HL-60 (cell line): ENCODE measurements at regions not wholly inside any gene's neighbourhood (a gene's known extent, or its start where the extent isn't known, plus 50 kb on each side); places are given as distances from the start of the nearest gene placed in this dataset.

Experiments used
- DNase-seq, 2 experiments: peaks; one replicate each; pipeline ENCODE4 v3.0.0-alpha.2; 2010 to 2020; ENCODE audit warnings: low read depth in 1 of 2, low spot score in 1 of 2
- H3K27ac ChIP-seq: fragments of 250-450 bp; sonication (Bioruptor Pico); replicated peaks from 2 replicates; pipeline ENCODE4 v1.5.1; 2020; ENCODE audit warnings: mild to moderate bottlenecking, moderate library complexity
- H3K27me3 ChIP-seq: fragments of 250-450 bp; sonication (Bioruptor Pico); 2 replicates; pipeline ENCODE4 v1.5.1; 2021; ENCODE audit warnings: mild to moderate bottlenecking, moderate library complexity; ENCODE audit not compliant: insufficient read depth, poor library complexity, severe bottlenecking
- H3K4me3 ChIP-seq: replicated peaks from 2 replicates; pipeline ENCODE4 v1.5.1; 2011; ENCODE audit warnings: mild to moderate bottlenecking, control low read depth, low read length; ENCODE audit not compliant: insufficient read depth
- GABPA ChIP-seq: IDR thresholded peaks from 2 replicates; pipeline ENCODE4 v1.6.1; 2012; ENCODE audit warnings: low read depth
- POLR2AphosphoS5 ChIP-seq: IDR thresholded peaks from 2 replicates; pipeline ENCODE4 v1.6.1; 2012; ENCODE audit warnings: low read depth
- SPI1 ChIP-seq: IDR thresholded peaks from 2 replicates; pipeline ENCODE4 v1.6.1; 2012; ENCODE audit warnings: low read depth, mild to moderate bottlenecking, borderline replicate concordance
- TF ChIP-seq, protein P1 (sequence below): IDR thresholded peaks from 2 replicates; pipeline ENCODE4 v1.6.1; 2012; ENCODE audit warnings: low read depth; ENCODE audit not compliant: insufficient replicate concordance
- TF ChIP-seq, protein P2 (sequence below): IDR thresholded peaks from one replicate; pipeline ENCODE4 v1.5.1; 2011; ENCODE audit warnings: low read length, control low read depth, inconsistent platforms; ENCODE audit not compliant: insufficient read depth

DNA sequence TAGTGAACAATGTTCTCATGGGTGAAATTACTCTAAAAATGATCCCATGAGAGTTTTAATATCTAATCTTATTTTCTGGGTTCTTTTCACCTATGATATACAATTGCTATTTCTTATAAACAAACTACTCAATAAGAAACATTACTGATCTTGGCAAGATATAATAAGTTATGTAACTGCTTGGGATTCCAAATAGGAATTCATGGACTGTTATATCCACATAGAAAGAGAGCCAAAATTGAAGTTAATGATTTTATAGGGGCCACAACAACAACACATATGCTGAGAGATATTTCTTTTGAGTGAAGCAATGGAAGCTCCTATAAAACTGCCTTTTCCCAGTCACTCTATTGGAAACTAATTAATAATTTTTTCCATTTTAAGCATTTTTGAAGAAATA is 90.4 kb upstream of the TLL1 start:
- TF ChIP-seq, protein P1, sequence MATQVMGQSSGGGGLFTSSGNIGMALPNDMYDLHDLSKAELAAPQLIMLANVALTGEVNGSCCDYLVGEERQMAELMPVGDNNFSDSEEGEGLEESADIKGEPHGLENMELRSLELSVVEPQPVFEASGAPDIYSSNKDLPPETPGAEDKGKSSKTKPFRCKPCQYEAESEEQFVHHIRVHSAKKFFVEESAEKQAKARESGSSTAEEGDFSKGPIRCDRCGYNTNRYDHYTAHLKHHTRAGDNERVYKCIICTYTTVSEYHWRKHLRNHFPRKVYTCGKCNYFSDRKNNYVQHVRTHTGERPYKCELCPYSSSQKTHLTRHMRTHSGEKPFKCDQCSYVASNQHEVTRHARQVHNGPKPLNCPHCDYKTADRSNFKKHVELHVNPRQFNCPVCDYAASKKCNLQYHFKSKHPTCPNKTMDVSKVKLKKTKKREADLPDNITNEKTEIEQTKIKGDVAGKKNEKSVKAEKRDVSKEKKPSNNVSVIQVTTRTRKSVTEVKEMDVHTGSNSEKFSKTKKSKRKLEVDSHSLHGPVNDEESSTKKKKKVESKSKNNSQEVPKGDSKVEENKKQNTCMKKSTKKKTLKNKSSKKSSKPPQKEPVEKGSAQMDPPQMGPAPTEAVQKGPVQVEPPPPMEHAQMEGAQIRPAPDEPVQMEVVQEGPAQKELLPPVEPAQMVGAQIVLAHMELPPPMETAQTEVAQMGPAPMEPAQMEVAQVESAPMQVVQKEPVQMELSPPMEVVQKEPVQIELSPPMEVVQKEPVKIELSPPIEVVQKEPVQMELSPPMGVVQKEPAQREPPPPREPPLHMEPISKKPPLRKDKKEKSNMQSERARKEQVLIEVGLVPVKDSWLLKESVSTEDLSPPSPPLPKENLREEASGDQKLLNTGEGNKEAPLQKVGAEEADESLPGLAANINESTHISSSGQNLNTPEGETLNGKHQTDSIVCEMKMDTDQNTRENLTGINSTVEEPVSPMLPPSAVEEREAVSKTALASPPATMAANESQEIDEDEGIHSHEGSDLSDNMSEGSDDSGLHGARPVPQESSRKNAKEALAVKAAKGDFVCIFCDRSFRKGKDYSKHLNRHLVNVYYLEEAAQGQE: no peak
- no peak for TF ChIP-seq POLR2AphosphoS5
- TF ChIP-seq, protein P2, sequence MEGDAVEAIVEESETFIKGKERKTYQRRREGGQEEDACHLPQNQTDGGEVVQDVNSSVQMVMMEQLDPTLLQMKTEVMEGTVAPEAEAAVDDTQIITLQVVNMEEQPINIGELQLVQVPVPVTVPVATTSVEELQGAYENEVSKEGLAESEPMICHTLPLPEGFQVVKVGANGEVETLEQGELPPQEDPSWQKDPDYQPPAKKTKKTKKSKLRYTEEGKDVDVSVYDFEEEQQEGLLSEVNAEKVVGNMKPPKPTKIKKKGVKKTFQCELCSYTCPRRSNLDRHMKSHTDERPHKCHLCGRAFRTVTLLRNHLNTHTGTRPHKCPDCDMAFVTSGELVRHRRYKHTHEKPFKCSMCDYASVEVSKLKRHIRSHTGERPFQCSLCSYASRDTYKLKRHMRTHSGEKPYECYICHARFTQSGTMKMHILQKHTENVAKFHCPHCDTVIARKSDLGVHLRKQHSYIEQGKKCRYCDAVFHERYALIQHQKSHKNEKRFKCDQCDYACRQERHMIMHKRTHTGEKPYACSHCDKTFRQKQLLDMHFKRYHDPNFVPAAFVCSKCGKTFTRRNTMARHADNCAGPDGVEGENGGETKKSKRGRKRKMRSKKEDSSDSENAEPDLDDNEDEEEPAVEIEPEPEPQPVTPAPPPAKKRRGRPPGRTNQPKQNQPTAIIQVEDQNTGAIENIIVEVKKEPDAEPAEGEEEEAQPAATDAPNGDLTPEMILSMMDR: no peak
- TF ChIP-seq GABPA: no peak
- no peak for TF ChIP-seq SPI1
- no peak for DNase-seq
- Histone ChIP-seq H3K4me3 (no peak overlapping the region), H3K27ac (no peak overlapping the region), H3K27me3 (no peaks in the 10 kb centered on the region)

DNA sequence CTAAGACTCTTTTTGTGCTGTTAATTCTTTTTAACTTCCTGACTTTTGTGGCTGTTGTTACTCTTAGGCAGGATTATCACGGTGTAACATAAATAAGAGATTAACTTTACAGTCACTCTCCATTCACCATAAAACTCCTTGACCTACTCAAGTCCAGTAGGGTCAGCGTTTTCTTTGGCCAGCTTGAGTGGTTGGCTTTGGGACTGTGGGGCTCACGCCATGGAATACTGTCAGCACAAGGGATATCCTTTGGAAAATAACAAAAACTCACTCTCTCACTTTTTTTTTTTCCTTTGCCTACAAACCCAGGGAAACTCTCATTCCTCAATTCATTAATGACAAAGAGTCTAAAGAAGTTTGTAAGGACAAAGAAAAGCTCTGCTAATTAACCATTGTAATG is 89.4 kb upstream of the TLL1 start:
- no peak for DNase-seq
- H3K27ac ChIP-seq: no peak overlapping the region
- TF ChIP-seq, protein P1: no peak
- TF ChIP-seq SPI1 (no peak), GABPA (no peak), POLR2AphosphoS5 (no peak)
- TF ChIP-seq, protein P2: no peak
- H3K27me3 ChIP-seq: no peaks in the 10 kb centered on the region
- no peak overlapping the region for H3K4me3 ChIP-seq

DNA sequence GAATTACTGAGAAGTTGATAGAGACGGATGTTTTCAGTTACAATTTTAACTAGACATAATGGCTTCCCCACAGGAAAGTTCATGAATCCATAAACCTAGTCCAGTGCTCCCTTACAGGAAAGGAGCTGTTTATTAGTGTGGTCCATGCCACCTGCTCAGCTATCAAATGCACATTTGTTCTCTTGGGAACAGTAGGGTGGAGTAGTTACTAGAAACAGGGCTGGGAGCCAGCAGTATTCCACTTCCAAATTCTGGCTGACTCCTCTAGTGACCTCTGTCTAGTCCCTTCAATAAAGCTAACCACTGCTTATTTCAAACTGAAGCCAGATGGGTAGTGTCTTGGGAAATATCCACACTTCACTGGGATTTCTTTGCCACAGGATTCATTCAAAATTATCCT is 88.4 kb upstream of the TLL1 start:
- DNase-seq: no peak
- Histone ChIP-seq H3K4me3 (no peak overlapping the region), H3K27ac (no peak overlapping the region), H3K27me3 (no peaks in the 10 kb centered on the region)
- TF ChIP-seq POLR2AphosphoS5 (no peak), SPI1 (no peak), GABPA (no peak)
- TF ChIP-seq, protein P1: no peak
- TF ChIP-seq, protein P2: no peak
